B cell (primary cell): ENCODE measurements at regions not wholly inside any gene's neighbourhood (a gene's known extent, or its start where the extent isn't known, plus 50 kb on each side); places are given as distances from the start of the nearest gene placed in this dataset.

Source experiments
- ATAC-seq: fragments of 200-7000 bp; cut with Tn5 transposase; one replicate; pipeline ENCODE4 v1.10.0; 2021; ENCODE audit warnings: low read depth, mild to moderate bottlenecking, moderate number of reproducible peaks, moderate library complexity
- CTCF ChIA-PET: fragments of 350-600 bp; sonication (Branson Sonifier 250); formaldehyde crosslinking; loops from one replicate; lab custom pipeline; 2021; ENCODE audit warnings: antibody characterized with exemption, inconsistent platforms; lab: Charles Lee
- POLR2A ChIA-PET: fragments of 350-600 bp; sonication (Branson Sonifier 250); formaldehyde crosslinking; loops from one replicate; lab custom pipeline; 2021; ENCODE audit warnings: antibody characterized with exemption; lab: Charles Lee
- DNase-seq: peaks from one replicate; pipeline ENCODE4 v3.0.0; 2013
- H2AFZ ChIP-seq: 2 replicates; pipeline ENCODE4 v1.6.1; 2012; ENCODE audit warnings: mild to moderate bottlenecking, low read depth, low read length; ENCODE audit not compliant: insufficient read depth, poor library complexity, severe bottlenecking
- H3K27ac ChIP-seq, 2 donors: 1 replicate in 1 of 2; 2 replicates in 1 of 2; pipeline ENCODE4 v1.5.1; 2012 to 2013; ENCODE audit warnings: low read length in 2 of 2, mild to moderate bottlenecking in 2 of 2, moderate library complexity in 1 of 2
- H3K27me3 ChIP-seq, 4 experiments: fragments of 200-600 bp in 1 of 4; sonication (generic) in 1 of 4; replicated peaks in 1 of 4; 1 replicate in 2 of 4; 2 replicates in 2 of 4; pipeline versions ENCODE4 v1.6.1 to v1.7.0; 2013 to 2016; ENCODE audit warnings: low read length in 3 of 4, mild to moderate bottlenecking in 2 of 4, mixed read lengths in 1 of 4, moderate library complexity in 1 of 4; ENCODE audit not compliant: insufficient read depth in 4 of 4, control insufficient read depth in 3 of 4; ENCODE audit errors: control extremely low read depth in 1 of 4
- H3K36me3 ChIP-seq, 2 experiments: replicated peaks in 1 of 2; 1 replicate in 1 of 2; 2 replicates in 1 of 2; pipeline versions ENCODE4 v1.6.1 to v1.7.1; 2013; ENCODE audit warnings: low read length in 1 of 2; ENCODE audit not compliant: insufficient read depth in 2 of 2, control insufficient read depth in 1 of 2; ENCODE audit errors: control extremely low read depth in 1 of 2, extremely low read depth in 1 of 2
- H3K4me1 ChIP-seq, 2 donors: fragments of 200-600 bp in 1 of 2; sonication (generic) in 1 of 2; 1 replicate in 1 of 2; 2 replicates in 1 of 2; pipeline versions ENCODE4 v1.5.1 to v1.6.1; 2013 to 2017; ENCODE audit warnings: low read length in 2 of 2; ENCODE audit not compliant: control insufficient read depth in 2 of 2, insufficient read depth in 2 of 2
- H3K4me2 ChIP-seq: replicated peaks from 2 replicates; pipeline ENCODE3; 2012; ENCODE audit warnings: mild to moderate bottlenecking, low read depth, low read length; ENCODE audit not compliant: poor library complexity, severe bottlenecking
- H3K4me3 ChIP-seq, 5 experiments: fragments of 200-600 bp in 1 of 5; sonication (generic) in 1 of 5; 1 replicate in 3 of 5; 2 replicates in 2 of 5; pipeline versions ENCODE4 v1.5.1 to v1.7.0; 2011 to 2016; ENCODE audit warnings: low read length in 4 of 5, mild to moderate bottlenecking in 4 of 5, low read depth in 2 of 5, control low read depth in 1 of 5, moderate library complexity in 1 of 5; ENCODE audit not compliant: insufficient read depth in 1 of 5; ENCODE audit errors: control extremely low read depth in 1 of 5, extremely low read depth in 1 of 5
- H3K79me2 ChIP-seq: fragments of 200-600 bp; sonication (generic); one replicate; pipeline ENCODE4 v1.6.0; 2016; ENCODE audit warnings: low read length; ENCODE audit not compliant: control insufficient read depth, insufficient read depth
- H3K9ac ChIP-seq: fragments of 200-600 bp; sonication (generic); 2 replicates; pipeline ENCODE4 v1.6.1; 2017; ENCODE audit warnings: mild to moderate bottlenecking, low read length, moderate library complexity
- H3K9me3 ChIP-seq, 3 donors: one replicate each; pipeline versions ENCODE4 v1.6.1 to v1.7.1; 2013; ENCODE audit warnings: low read length in 2 of 3; ENCODE audit not compliant: control insufficient read depth in 2 of 3, insufficient read depth in 1 of 3; ENCODE audit errors: control extremely low read depth in 1 of 3
- H4K20me1 ChIP-seq: 2 replicates; pipeline ENCODE4 v1.6.0; 2012; ENCODE audit warnings: mild to moderate bottlenecking, low read length; ENCODE audit not compliant: insufficient read depth, control insufficient read depth, poor library complexity, severe bottlenecking
- H3K27ac Mint-ChIP-seq: one replicate; pipeline ENCODE4 v1.8.0; 2021; ENCODE audit warnings: mixed read lengths
- H3K27me3 Mint-ChIP-seq: one replicate; pipeline ENCODE4 v1.8.0; 2021; ENCODE audit warnings: mixed read lengths
- H3K4me1 Mint-ChIP-seq: one replicate; pipeline ENCODE4 v1.8.0; 2021; ENCODE audit warnings: mixed read lengths
- H3K4me3 Mint-ChIP-seq: one replicate; pipeline ENCODE4 v1.8.0; 2021; ENCODE audit warnings: mixed read lengths
- H3K9me3 Mint-ChIP-seq: one replicate; pipeline ENCODE4 v1.8.0; 2022; ENCODE audit warnings: mixed read lengths; ENCODE audit not compliant: insufficient read depth
- EZH2 ChIP-seq: IDR thresholded peaks from 2 replicates; pipeline ENCODE4 v1.6.1; 2012; ENCODE audit warnings: borderline replicate concordance, low read depth, mild to moderate bottlenecking, moderate library complexity, low read length; ENCODE audit not compliant: insufficient read depth, poor library complexity, severe bottlenecking
- WGBS: methylation state at CpG from one replicate; pipeline ENCODE4 v1.1.5; 2013; ENCODE audit warnings: missing lambda C conversion rate; ENCODE audit not compliant: insufficient coverage; 5-methylcytosine and 5-hydroxymethylcytosine counted together
- intact Hi-C: fragments of 100-400 bp; cut with micrococcal nuclease; formaldehyde crosslinking; loops from one replicate; pipeline ENCODE4 v1.10.0; 2022
- TF ChIP-seq, protein P1 (sequence below): fragments of 200-600 bp; IDR thresholded peaks from one replicate; pipeline ENCODE4 v1.8.0; 2022; ENCODE audit warnings: antibody characterized with exemption, mild to moderate bottlenecking

DNA sequence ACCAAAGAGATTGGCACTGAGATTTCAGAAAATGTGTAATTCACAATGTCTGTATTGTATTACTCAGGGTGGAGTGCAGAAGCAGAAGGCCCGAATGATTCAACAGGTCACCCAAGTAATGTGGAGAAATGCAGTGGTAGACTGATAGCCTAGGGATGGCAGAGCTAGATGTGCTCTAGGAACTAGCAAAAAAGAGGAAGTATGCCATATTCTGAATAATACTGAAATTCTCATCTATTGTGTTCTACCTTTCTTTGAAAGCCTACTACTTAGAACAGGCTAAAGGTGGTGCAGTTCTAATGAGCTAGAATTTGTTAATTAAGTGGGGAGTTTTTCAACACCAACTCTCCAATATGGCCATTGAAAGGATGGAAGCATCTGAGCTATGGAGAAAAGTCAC, 1449.8 kb upstream of the MIR17HG start:
- no CpG with 5 or more reads among the region's 1 CpG for WGBS
- H3K27me3 Mint-ChIP-seq = no peaks in the 10 kb centered on the region
- ATAC-seq (no peak), DNase-seq (no peak)
- Histone ChIP-seq H3K27ac (no peak overlapping the region), H3K79me2 (no peaks in the 10 kb centered on the region), H3K4me2 (no peak overlapping the region), H3K9me3 (no peaks in the 10 kb centered on the region), H3K4me1 (no peaks in the 10 kb centered on the region), H2AFZ (no peak overlapping the region), H3K27me3 (no peaks in the 10 kb centered on the region), H4K20me1 (no peaks in the 10 kb centered on the region), H3K4me3 (no peak overlapping the region), H3K36me3 (no peaks in the 10 kb centered on the region), H3K9ac (no peak overlapping the region)
- TF ChIP-seq, protein P1, sequence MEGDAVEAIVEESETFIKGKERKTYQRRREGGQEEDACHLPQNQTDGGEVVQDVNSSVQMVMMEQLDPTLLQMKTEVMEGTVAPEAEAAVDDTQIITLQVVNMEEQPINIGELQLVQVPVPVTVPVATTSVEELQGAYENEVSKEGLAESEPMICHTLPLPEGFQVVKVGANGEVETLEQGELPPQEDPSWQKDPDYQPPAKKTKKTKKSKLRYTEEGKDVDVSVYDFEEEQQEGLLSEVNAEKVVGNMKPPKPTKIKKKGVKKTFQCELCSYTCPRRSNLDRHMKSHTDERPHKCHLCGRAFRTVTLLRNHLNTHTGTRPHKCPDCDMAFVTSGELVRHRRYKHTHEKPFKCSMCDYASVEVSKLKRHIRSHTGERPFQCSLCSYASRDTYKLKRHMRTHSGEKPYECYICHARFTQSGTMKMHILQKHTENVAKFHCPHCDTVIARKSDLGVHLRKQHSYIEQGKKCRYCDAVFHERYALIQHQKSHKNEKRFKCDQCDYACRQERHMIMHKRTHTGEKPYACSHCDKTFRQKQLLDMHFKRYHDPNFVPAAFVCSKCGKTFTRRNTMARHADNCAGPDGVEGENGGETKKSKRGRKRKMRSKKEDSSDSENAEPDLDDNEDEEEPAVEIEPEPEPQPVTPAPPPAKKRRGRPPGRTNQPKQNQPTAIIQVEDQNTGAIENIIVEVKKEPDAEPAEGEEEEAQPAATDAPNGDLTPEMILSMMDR = no peak
- no peak for TF ChIP-seq EZH2
- no peak overlapping the region for H3K4me3 Mint-ChIP-seq
- intact Hi-C loops = no loop called here
- H3K4me1 Mint-ChIP-seq = no peaks in the 10 kb centered on the region
- POLR2A ChIA-PET = no interaction called here
- H3K27ac Mint-ChIP-seq = no peak overlapping the region
- no peaks in the 10 kb centered on the region for H3K9me3 Mint-ChIP-seq
- CTCF ChIA-PET = no interaction called here

DNA sequence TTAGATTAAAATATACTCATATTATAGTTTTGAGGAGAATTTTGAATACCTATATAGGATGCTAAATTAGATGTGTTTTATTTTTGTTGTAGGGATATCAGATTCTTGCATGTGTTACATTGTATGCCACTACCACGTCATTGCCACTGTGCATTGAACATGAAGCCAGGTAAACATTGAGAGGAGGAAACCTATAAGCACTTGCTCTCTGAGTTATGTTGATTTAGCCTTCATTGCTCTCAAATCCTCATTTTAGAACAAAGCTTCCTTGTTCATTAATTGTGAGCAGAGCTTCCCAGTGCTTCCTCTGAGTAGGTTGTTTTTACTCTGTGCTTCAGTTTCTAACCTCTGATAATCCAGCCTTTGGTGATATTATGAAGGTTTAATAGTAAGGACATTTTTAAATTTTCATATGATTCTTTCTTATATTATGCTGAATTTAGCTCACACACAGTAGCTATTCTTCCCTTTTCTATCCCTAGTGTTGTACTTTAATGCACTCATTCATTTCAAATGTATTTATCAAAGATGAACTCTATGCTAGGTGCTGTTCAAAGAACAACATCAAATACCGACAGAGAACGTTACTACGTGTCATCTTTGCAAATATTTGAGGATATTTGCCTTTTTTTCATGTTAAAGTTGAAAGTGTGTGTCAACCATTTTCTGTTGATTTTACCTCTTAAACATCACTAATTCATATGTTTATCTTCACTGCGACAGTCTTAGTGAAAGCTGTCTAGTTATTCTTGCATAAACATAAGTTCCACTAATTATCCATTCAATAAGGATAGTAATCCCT, 1448.0 kb upstream of the MIR17HG start:
- H3K27ac Mint-ChIP-seq = no peak overlapping the region

More for the DNA sequence above, 1448.0 kb upstream of the MIR17HG start:
- DNase-seq (no peak), ATAC-seq (no peak)
- H3K4me1 ChIP-seq = no peaks in the 10 kb centered on the region
- no peak overlapping the region for H3K9ac ChIP-seq
- Mint-ChIP-seq H3K4me1 (no peaks in the 10 kb centered on the region), H3K9me3 (no peaks in the 10 kb centered on the region), H3K4me3 (no peak overlapping the region), H3K27me3 (no peaks in the 10 kb centered on the region)
- POLR2A ChIA-PET = no interaction called here
- CTCF ChIA-PET = no interaction called here
- no peaks in the 10 kb centered on the region for H3K79me2 ChIP-seq
- no CpG with 5 or more reads among the region's 5 CpGs for WGBS
- no peaks in the 10 kb centered on the region for H4K20me1 ChIP-seq
- H3K36me3 ChIP-seq = no peaks in the 10 kb centered on the region
- no peak overlapping the region for H2AFZ ChIP-seq
- H3K9me3 ChIP-seq = no peaks in the 10 kb centered on the region
- H3K27me3 ChIP-seq = no peaks in the 10 kb centered on the region
- no peak overlapping the region for H3K27ac ChIP-seq
- H3K4me2 ChIP-seq = no peak overlapping the region
- intact Hi-C loops = no loop called here
- H3K4me3 ChIP-seq = no peak overlapping the region
- no peak for TF ChIP-seq EZH2
- TF ChIP-seq, protein P1 = no peak
